Renal cortical epithelial cell (primary cell): ENCODE measurements at regions not wholly inside any gene's neighbourhood (a gene's known extent, or its start where the extent isn't known, plus 50 kb on each side); places are given as distances from the start of the nearest gene placed in this dataset.

Source experiments
- DNase-seq: peaks from one replicate; pipeline ENCODE4 v3.0.0-alpha.2; 2011; ENCODE audit warnings: low read depth

- no peak for DNase-seq
These were observed 1169.2 kb upstream of the NXPH2 start for GRCh38 chr2:139949242-139949972.

GRCh38 chr2:139946690-139947089, 1166.5 kb upstream of the NXPH2 start:
- no peak for DNase-seq

GRCh38 chr2:139940686-139941085, 1160.5 kb upstream of the NXPH2 start:
- no peak for DNase-seq

- no peak for DNase-seq
These were observed 1145.7 kb upstream of the NXPH2 start for GRCh38 chr2:139925903-139926302.

- DNase-seq: no peak
These were observed 1143.9 kb upstream of the NXPH2 start for GRCh38 chr2:139924070-139924469.

- no peak for DNase-seq
These were observed 1138.8 kb upstream of the NXPH2 start for GRCh38 chr2:139918982-139919381.

GRCh38 chr2:139917690-139918384, 1137.6 kb upstream of the NXPH2 start:
- DNase-seq: peak; percentile 4

- no peak for DNase-seq
These were observed 1136.6 kb upstream of the NXPH2 start for GRCh38 chr2:139916822-139917221.

- no peak for DNase-seq
These were observed 1131.0 kb upstream of the NXPH2 start for GRCh38 chr2:139911160-139911559.

- DNase-seq: no peak
These were observed 1128.9 kb upstream of the NXPH2 start for GRCh38 chr2:139909136-139909535.

- no peak for DNase-seq
These were observed 1125.4 kb upstream of the NXPH2 start for GRCh38 chr2:139905624-139906023.

GRCh38 chr2:139891636-139892035, 1111.4 kb upstream of the NXPH2 start:
- DNase-seq: no peak

GRCh38 chr2:139885921-139886498, 1105.8 kb upstream of the NXPH2 start:
- DNase-seq: no peak

- no peak for DNase-seq
These were observed 1096.8 kb upstream of the NXPH2 start for GRCh38 chr2:139876964-139877363.

- no peak for DNase-seq
These were observed 1096.1 kb upstream of the NXPH2 start for GRCh38 chr2:139876321-139876720.

- DNase-seq: no peak
These were observed 1092.3 kb upstream of the NXPH2 start for GRCh38 chr2:139872503-139872902.

- DNase-seq: no peak
These were observed 1091.8 kb upstream of the NXPH2 start for GRCh38 chr2:139872032-139872431.

GRCh38 chr2:139867601-139868226, 1087.5 kb upstream of the NXPH2 start:
- DNase-seq: no peak

GRCh38 chr2:139864821-139865302, 1084.7 kb upstream of the NXPH2 start:
- no peak for DNase-seq

- DNase-seq: no peak
These were observed 1074.7 kb upstream of the NXPH2 start for GRCh38 chr2:139854769-139855483.

- no peak for DNase-seq
These were observed 1070.2 kb upstream of the NXPH2 start for GRCh38 chr2:139850254-139850890.
